C1 segment of cervical spinal cord (tissue), 14 donors: ENCODE measurements at regions not wholly inside any gene's neighbourhood (a gene's known extent, or its start where the extent isn't known, plus 50 kb on each side); places are given as distances from the start of the nearest gene placed in this dataset.
A peak's percentile ranks its signal among the peaks of the same experiment; 100 is the strongest.

Experiments
- DNase-seq, 14 donors: peaks; one replicate each; lab custom pipeline; 2025; lab: John Stamatoyannopoulos, UW

DNA sequence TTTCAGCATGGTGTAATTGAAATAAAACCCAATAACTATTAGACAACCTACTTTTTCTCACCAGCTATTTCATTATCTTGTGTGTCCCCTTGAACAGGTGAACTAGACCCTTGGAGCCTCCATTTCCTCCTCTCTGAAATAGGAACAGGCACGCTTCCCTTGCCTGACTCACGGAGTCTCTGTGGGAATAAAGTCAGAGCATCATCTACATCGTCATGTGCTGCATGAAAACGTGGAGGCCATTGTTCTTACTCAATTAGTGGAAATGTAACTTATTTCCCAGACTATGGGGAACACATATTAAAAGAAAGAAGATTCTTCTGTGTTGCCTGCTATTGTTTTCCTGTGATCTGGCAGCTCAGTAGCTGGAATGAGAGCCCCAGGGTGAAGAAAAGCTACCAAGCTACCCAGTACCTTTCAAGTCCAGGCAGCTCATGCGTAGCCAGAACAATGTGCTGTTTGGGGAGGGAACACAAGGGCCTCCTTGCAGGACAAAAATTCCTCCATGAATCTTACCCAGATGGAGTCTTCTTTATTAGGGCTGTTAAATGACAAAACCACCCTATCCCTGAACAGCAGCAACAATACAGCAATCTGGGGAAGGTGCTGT is 59.8 kb downstream of the SOX11 start:
- no peak for DNase-seq

GRCh38 chr2:5756272-5756671 is 64.1 kb downstream of the SOX11 start:
- DNase-seq, result no peak

- DNase-seq, result no peak
Observed at GRCh38 chr2:5758346-5758745, 66.2 kb downstream of the SOX11 start.

GRCh38 chr2:5759949-5760348 is 67.8 kb downstream of the SOX11 start:
- DNase-seq, result no peak

DNA sequence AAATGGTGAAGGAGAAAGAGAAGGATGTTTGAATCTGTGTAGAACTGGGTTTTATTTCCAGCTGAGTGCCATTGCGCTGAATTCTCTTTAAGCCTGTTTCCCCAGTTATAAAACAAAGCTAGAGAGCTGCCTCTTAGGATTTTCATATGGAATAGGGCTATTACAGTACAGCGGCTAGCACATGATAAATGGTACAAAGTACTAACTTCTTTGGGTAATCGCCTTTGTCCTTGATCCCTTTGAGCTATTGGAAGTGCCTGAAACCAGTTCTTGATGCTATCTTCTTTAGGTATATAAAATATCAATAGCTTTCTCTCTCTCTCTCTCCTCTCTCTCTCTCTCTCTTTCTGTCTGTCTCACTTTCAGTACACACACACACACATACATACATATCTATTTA is 71.3 kb downstream of the SOX11 start:
- DNase-seq, result no peak

GRCh38 chr2:5764041-5764440 is 71.9 kb downstream of the SOX11 start:
- no peak for DNase-seq

- DNase-seq, result no peak
Observed at GRCh38 chr2:5766056-5766455, 73.9 kb downstream of the SOX11 start.

GRCh38 chr2:5766561-5766960 is 74.4 kb downstream of the SOX11 start:
- no peak for DNase-seq

DNA sequence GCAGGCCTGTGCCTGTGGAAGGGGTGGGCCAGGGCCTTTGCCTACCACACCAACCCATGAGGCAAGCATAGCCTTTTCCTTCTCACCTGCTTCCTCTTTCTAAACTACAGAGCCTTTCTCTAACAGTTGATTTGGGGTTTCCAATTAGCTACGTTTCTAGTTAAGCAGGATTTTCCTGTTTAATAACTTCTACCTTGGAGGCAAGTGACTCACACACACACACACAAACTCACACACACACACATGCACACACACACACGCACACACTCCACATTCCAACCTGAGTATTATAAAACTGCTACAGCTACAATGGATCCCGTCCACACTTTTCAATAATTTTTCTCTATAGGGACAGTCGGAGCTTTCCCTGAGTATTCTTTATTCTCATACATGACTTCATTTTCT is 84.9 kb downstream of the SOX11 start:
- no peak for DNase-seq

- no peak for DNase-seq
Observed at GRCh38 chr2:5781679-5782078, 89.5 kb downstream of the SOX11 start.

- DNase-seq, result no peak
Observed at GRCh38 chr2:5782103-5782502, 89.9 kb downstream of the SOX11 start.

DNA sequence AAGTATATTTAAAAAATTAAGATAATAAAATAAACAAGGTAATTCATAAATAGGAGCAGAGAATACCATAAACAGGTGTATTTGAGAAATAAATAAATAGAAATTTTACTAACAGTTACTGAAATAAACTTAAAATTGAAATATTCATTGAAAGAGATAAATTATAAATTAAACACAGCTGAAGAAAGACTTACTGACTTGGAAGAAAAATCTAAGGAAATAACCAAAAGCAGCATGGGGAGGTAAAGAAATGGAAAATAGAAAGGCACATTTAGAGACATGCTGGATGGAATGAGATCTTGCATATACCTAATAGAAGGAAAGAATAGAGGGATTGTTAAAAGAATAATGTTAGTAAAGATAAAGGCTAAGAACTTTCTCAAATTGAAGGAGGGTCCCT is 96.3 kb downstream of the SOX11 start:
- DNase-seq, result no peak

- no peak for DNase-seq
Observed at GRCh38 chr2:5791371-5791770, 99.2 kb downstream of the SOX11 start.

DNA sequence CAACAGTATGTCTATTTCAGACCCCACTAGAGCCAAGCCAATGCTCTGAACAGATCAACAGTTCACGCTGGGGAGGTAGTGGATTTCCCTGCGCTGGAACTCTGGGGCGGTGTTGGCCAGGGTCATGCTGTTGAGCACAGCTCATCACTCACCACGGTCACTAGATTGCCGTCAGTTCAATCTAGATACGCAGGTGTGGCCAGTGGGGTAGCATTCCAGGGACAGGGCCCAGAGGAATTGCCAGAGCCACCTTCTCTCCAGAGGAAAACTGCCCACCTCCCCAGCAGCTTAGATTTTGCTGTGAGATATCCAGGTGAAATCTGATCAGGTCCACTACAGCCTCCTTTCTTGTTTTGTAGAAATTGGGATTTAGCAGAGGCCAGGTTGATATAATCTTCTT is 101.8 kb downstream of the SOX11 start:
- DNase-seq, result no peak

- no peak for DNase-seq
Observed at GRCh38 chr2:5798084-5798483, 105.9 kb downstream of the SOX11 start.

DNA sequence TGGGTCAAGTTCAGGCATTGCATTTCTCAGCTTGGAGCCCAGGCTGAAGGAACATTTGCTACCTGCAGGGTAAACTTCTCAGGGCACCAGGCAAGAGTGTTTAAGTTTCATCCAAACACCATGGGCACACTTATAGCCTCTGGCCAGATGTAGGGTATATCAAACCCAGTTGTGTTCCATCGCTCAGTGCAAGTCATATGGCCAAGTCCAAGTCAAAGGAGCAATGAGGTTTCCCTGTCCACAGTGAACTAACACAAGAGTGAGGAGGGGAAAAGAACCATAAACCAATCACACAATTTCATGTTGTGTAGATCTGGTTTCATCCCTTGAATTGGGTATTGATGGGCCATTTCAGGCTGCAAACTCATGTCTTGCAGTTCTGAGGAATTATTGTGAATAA is 107.2 kb downstream of the SOX11 start:
- DNase-seq, result no peak

- no peak for DNase-seq
Observed at GRCh38 chr2:5803547-5803946, 111.4 kb downstream of the SOX11 start.

DNA sequence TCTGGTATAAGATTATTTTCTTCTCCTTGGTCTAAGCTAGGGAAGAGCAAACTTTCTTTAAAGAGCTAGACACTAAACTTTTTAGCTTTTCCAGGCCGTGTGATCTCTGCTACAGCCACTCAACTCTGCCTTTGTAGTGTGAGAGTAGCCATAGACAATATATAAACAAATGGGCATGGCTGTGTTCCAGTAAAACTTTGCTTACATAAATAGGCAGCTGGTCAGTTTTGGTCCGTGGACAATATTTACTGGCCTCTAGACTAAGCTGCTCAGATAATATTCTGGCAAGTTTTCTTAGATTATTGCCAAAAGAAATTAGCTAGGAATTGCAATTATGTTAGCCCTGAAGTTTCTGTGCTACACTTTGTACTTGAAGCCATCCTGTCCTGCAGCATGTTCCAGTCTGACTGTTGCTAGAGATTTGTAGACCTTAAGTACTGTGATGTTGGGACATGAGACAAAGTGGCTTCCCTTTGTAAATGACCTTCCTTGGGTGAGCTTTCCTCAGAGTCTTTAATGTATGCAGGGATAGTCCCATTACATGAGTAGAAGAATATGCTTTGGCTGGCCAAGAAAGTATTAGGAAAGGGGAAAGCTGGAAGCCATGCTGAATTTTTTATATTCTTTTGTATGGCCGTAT is 126.9 kb downstream of the SOX11 start:
- no peak for DNase-seq

GRCh38 chr2:5824126-5824525 is 131.9 kb downstream of the SOX11 start:
- DNase-seq, result no peak

GRCh38 chr2:5825686-5826085 is 133.5 kb downstream of the SOX11 start:
- DNase-seq, result no peak

- no peak for DNase-seq
Observed at GRCh38 chr2:5826979-5827655, 134.9 kb downstream of the SOX11 start.

GRCh38 chr2:5834501-5834900 is 142.3 kb downstream of the SOX11 start:
- no peak for DNase-seq

DNA sequence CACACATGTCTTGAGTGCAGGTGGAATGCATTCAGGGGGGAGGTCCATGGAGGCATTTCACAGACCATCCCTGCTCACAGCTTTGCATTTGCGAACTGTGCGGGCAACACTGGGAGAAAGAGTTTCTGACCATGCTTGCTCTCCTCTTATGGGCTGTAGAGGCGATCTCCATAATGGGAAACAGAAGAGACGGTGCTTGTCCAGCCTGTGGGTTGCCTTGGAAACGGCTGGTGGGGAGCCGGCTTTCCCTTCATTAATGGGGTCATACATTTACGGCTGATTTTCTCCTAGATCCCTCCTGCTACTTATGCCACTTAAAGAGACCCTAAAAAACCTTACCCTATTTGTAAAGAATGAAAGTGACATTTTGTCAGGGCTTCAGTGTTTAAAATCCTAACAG is 147.4 kb downstream of the SOX11 start:
- peak in 1 of 14 donors; percentile 0 for DNase-seq
